ENCODE measurements at regions not wholly inside any gene's neighbourhood (a gene's known extent, or its start where the extent isn't known, plus 50 kb on each side); places are given as distances from the start of the nearest gene placed in this dataset.
A peak's percentile ranks its signal among the peaks of the same experiment; 100 is the strongest.

DNA sequence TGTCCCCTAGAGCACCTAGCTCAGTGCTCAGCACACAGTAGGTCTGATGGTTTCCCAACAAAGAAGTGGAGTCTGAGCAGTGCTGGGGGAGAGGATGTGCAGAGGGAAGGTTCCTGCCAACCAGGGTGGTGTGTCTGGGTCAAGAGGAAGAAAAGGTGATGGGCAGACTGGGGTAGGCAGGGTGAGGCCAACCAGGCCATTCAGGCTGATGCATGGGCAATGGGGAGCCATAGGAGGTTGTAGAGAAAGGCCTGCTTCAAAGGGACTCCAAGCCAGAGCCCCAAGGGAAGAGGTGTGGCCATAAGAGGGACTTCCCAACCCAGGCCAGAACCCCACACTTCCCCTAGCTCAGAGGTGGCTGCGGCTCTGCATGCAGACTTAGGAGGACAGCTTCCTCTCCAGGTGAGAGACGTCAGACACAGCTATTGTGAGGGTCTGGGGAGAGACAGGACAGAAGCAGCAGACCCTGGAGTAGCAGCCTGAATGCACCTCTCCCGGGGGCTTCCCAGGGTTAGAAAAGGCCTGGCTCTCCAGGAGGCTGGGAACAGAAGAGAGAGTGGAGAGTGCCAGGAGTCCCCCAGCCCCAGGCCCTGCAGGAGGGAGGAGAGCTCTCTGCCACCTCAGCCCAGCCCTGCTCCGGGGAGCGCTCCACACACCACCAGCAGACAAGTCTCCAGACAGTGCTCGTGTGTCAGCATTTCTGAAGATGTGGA is 87.4 kb upstream of the ZMIZ1 start:
- no peak for DNase-seq (ENCODE audit: low read depth in 4 of 4, low spot score in 2 of 4)

- no peak for DNase-seq (ENCODE audit: low read depth in 4 of 4, low spot score in 2 of 4)
These were observed 86.8 kb upstream of the ZMIZ1 start for GRCh38 chr10:78981970-78982281.

GRCh38 chr10:78982726-78983125 is 86.0 kb upstream of the ZMIZ1 start:
- DNase-seq (ENCODE audit: low read depth in 4 of 4, low spot score in 2 of 4): no peak

DNA sequence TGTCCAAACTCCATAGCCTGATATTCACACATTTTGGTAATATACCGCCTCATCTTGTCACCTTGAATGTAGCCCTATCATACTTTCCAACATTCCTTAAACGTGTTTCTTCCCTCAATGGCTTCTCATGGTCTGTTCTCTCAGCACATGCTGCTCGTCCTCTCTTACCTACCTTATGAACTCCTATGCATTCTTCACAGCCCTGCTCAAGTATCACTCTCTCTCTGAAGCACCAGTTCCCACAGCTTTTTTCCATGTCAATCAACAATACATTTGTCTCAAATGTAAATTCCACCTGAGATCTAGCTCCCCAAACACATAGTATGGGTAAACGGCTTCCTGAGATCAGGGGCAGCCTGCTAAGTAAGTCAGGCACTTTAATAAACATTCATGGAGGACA is 85.2 kb upstream of the ZMIZ1 start:
- no peak for DNase-seq (ENCODE audit: low read depth in 4 of 4, low spot score in 2 of 4)

GRCh38 chr10:78985973-78986818 is 82.6 kb upstream of the ZMIZ1 start:
- DNase-seq (ENCODE audit: low read depth in 4 of 4, low spot score in 2 of 4): no peak

- no peak for DNase-seq (ENCODE audit: low read depth in 4 of 4, low spot score in 2 of 4)
These were observed 77.6 kb upstream of the ZMIZ1 start for GRCh38 chr10:78991187-78991586.

- no peak for DNase-seq (ENCODE audit: low read depth in 4 of 4, low spot score in 2 of 4)
These were observed 76.4 kb upstream of the ZMIZ1 start for GRCh38 chr10:78992333-78992732.

DNA sequence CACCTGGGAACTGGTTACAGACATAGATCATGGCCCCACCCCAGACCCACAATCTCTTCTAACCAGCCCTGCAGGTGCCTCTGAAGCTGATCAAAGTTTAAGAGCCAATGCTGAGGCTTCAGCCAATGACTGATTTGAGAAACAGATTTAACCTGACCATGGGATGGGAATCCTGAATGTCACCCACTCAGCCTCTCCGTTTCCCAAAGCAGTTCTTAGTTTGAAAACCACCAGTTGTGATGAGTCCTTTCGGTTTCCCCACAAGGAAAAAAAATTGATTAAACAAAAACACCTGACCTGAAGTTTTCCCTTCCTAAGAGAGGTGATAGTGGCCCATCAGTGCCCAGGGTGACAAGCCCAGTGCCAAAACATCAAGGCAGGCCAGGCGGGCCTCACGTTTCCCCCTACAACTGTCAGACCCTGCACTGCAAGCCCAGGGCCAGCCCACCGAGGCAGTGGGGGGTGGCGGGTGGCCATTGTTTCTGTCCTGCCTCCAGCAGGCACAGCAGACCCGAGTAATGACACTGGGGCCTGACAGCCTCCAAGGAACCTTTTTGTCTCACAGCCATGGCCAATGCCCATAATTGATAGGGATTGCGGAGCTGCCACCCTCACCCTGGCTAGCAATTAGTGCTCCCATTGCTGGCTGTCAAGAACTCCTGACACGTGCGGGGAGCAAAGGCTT is 75.4 kb upstream of the ZMIZ1 start:
- DNase-seq (ENCODE audit: low read depth in 4 of 4, low spot score in 2 of 4): no peak

DNA sequence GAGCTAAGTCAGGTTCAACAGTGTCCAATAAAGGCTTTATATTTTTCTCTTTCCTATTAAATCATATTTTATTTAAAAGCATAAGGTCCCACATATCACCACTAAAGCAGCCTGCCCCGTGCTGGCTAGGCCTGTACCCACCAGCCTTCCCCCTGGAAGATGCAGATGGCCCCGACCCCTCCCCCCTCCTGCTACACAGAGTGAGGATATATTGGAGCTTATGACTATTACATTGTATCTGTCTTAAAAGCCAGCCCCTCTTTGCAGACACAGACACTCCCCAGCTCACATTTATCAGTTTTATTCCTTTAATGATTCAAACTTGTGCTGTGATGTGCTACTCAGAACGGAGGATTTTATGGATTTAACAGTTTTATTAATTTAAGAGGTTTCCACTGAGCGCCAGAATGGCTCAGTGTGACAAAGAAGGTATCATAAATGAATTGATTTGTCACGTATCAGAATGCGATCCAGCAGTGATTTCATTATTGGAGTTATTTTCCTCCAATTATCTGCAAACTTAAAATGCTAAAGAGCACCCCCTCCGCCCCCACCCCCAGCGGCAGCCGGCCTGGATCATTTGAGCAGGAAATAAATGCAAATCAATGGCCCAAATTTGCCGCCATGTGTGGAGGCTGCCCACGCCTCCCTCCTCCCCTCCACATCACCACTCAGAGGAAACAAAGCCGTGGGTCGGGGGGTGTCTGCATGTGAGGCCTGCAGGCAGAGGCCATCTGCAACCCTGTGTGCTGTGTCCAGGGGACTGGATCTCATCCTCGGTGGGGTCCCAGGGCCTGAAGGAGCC is 72.6 kb upstream of the ZMIZ1 start:
- no peak for DNase-seq (ENCODE audit: low read depth in 4 of 4, low spot score in 2 of 4)

GRCh38 chr10:78996792-78997129 is 72.0 kb upstream of the ZMIZ1 start:
- no peak for DNase-seq (ENCODE audit: low read depth in 4 of 4, low spot score in 2 of 4)

DNA sequence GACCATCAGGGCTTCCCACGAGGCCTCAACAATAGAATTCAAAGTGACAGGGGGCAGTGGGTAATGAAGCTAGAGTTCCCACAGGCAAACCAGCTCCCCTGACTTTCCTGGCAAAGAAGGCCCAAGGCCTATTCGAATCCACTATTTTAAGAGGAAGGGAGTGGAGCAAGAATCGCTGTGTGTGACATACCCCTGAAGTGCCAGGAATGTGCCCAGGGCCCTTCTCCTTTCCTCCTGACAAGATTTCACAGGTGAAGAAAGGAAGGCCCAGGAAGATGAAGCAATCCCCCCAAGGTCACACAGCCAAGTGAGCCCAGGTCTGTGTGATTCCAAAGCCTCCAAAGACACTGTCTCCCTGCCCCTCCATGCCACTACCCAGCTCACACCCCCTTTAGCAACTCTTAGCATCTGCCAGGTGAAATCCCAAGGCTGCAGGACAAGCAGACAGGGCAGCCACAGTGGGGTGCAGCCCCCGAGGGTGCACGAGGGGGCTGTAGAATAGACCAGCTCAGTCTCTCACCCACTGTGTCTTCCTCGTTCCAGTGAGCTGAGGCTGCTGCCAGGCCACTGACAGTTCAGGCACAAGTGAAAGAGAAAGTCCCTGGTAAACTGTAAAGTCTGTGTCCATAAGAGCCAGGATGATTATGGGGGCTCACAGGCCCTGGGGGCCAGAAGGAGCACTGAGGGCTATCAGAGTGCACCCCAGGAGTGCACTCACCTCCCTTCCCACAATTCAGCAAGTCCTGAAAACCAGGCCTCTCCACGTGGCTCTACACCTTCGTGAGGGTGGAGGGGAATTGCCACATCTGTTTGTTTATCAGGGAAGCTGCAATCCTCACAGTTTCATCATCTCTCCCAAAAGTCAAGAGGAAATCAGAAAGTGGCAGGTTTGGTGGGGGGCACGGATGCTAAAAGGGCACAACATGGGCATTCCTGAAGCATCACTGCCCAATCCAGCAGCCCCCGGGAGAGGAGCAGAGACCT is 70.8 kb upstream of the ZMIZ1 start:
- DNase-seq (ENCODE audit: low read depth in 4 of 4, low spot score in 2 of 4): no peak

GRCh38 chr10:79001082-79001885 is 67.5 kb upstream of the ZMIZ1 start:
- DNase-seq (ENCODE audit: low read depth in 4 of 4, low spot score in 2 of 4): no peak

DNA sequence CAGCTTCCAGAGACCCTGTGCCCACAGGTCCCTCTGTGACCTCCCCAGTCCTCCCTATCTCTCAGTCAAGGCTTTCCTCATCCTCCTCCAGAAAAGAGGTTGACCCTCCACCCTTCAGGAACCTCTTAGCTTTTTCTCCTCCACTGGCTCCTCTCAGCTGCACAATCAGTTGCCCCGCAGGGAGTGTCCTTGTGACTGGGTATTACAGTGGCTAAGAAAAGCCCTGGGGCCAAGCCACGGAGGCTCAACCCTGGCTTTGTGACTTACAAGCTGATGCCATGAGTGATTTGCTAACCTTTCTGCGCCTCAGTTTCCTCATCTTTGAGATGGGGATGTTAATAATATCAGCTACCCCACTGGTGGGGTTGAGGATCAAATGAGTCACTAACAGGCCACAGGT is 66.4 kb upstream of the ZMIZ1 start:
- no peak for DNase-seq (ENCODE audit: low read depth in 4 of 4, low spot score in 2 of 4)

GRCh38 chr10:79003183-79004100 is 65.3 kb upstream of the ZMIZ1 start:
- peak; percentile 27 to 48 (median 37) for DNase-seq (ENCODE audit: low read depth in 4 of 4, low spot score in 2 of 4)

DNA sequence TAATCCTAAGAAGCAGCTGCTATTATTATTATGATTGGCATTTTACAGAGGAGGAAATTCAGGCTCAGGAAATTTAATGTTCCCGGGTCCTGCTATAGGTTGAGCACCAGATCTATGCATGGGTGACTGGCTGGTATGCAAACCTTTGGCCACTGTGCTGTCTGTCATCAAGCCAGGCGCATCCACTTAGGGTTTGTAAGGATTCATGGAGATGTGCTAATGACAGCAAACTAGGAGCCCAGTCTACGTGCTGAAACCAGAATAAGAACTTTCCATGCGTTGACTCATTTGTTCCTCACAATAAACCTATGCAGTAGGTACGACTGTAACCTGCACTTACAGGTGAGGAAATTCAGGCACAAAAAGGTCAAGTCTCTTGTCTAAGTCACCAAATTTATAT is 64.5 kb upstream of the ZMIZ1 start:
- no peak for DNase-seq (ENCODE audit: low read depth in 4 of 4, low spot score in 2 of 4)

DNA sequence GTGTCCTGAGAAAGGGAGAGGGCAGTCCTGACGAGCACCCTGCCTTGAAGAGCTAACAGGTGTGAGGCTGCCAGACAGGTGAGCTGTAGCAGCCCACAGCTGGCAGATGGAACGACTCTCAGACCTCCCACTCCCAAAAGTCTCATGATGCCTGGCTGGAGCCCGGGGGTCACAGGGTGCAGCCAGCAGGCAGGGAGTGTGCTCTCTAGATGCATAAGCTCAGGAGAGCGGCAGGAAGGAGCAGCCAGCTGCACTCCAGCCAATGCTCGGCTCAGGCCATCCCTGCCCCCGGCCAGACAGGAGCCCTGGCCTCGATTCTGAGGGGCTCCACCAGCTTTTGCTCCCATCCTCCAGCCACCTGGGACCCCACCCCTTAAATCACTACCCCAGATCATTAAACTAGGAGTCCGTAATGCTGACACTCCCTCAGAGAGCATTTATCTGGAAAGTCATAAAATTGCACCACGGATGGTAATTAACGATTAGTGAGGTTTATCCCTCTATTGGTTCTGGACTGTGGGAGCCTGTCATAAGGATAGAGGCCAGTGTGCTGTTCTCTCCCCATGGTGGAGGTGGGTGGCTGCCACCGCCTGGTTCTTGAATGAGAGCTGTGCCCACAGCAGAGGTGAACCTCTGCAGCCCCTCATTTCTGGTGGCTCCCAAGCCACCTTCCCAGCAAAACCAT is 63.5 kb upstream of the ZMIZ1 start:
- DNase-seq (ENCODE audit: low read depth in 4 of 4, low spot score in 2 of 4): no peak

DNA sequence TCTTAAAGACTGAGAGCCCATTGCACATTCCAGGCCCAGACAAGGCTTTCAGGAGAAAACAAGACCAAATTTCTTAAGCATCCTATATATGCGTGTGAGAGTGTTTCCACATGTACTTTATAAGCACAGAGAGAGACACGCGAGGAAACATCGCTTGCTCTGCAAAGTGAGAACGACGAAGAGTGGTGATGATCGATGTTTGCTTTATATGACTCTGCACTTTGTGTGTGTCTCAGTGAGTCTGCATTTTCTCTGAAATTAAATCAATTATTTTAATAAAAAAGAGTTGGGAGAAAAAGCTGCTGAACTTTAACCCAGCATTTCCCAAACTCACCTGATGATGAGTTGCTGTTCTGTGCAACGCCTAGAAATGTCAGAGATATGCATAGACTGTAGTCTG is 61.7 kb upstream of the ZMIZ1 start:
- no peak for DNase-seq (ENCODE audit: low read depth in 4 of 4, low spot score in 2 of 4)
